ENCODE measurements at regions not wholly inside any gene's neighbourhood (a gene's known extent, or its start where the extent isn't known, plus 50 kb on each side); places are given as distances from the start of the nearest gene placed in this dataset.
A peak's percentile ranks its signal among the peaks of the same experiment; 100 is the strongest.

GRCh38 chr2:20561637-20562454, 89.1 kb downstream of the HS1BP3 start:
- no peak for TF ChIP-seq CTCF (conservative IDR thresholded peaks at IDR 0.05; ENCODE audit: low read depth)
- CTCF ChIA-PET = interaction anchor here (0.6 kb wide), 2 partner anchors 89 to 141 kb away, joined by 3 to 4 read pairs; partner anchors contain the start of gene HS1BP3
- H3K27ac ChIP-seq = no peak overlapping the region
- POLR2A ChIA-PET (ENCODE audit: low non-redundant PET) = no interaction called here
- peak; percentile 75 for DNase-seq (ENCODE audit: low spot score)

- H3K27ac ChIP-seq = no peak overlapping the region
- CTCF ChIA-PET = interaction anchor here (0.6 kb wide), 1 partner anchor 142 kb away, joined by 3 read pairs; no protein-coding TSS in a partner anchor
- TF ChIP-seq CTCF (conservative IDR thresholded peaks at IDR 0.05; ENCODE audit: low read depth) = no peak
- DNase-seq (ENCODE audit: low spot score) = no peak
- POLR2A ChIA-PET (ENCODE audit: low non-redundant PET) = no interaction called here
Observed at GRCh38 chr2:20562540-20563225, 88.2 kb downstream of the HS1BP3 start.

- no peak for DNase-seq (ENCODE audit: low spot score)
- TF ChIP-seq CTCF (conservative IDR thresholded peaks at IDR 0.05; ENCODE audit: low read depth) = no peak
- H3K27ac ChIP-seq = no peak overlapping the region
- CTCF ChIA-PET = no interaction called here
- POLR2A ChIA-PET (ENCODE audit: low non-redundant PET) = no interaction called here
Observed at GRCh38 chr2:20563251-20563650, 87.6 kb downstream of the HS1BP3 start.

- no peak overlapping the region for H3K27ac ChIP-seq
- peak; percentile 28 for DNase-seq (ENCODE audit: low spot score)
- TF ChIP-seq CTCF (conservative IDR thresholded peaks at IDR 0.05; ENCODE audit: low read depth) = no peak
- POLR2A ChIA-PET (ENCODE audit: low non-redundant PET) = no interaction called here
- CTCF ChIA-PET = interaction anchor here (0.6 kb wide), 1 partner anchor 9 kb away, joined by 3 read pairs; no protein-coding TSS in a partner anchor
Observed at GRCh38 chr2:20563833-20564232, 87.1 kb downstream of the HS1BP3 start.

DNA sequence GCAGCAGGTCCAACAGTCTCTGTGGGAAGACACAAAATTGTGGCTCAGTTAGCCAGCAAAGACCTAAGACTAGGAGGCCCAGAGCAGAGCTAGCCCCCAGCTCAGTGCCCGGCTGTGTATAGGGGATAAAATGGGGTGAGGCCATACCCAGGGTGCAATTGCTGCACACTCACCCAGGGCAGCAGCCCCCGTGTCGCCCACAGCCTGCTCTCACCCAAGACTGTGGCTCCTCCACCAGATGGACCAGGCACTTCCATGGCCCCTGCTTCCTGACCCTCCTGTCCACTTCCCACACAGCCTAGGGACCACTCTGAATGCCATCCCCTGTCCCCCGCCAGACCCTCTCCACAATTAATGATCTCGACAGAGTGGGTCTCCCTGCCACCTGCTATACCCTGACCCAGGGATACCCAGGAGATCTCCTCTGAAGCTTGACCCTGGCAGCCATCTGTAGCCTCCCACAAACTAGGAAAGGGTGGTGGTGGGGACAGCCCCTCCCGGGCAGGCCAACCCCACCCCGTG, 85.7 kb downstream of the HS1BP3 start:
- H3K27ac ChIP-seq = no peak overlapping the region
- CTCF ChIA-PET = interaction anchor here (0.5 kb wide), 1 partner anchor 14 kb away, joined by 3 read pairs; no protein-coding TSS in a partner anchor
- DNase-seq (ENCODE audit: low spot score) = no peak
- TF ChIP-seq CTCF (conservative IDR thresholded peaks at IDR 0.05; ENCODE audit: low read depth) = no peak
- POLR2A ChIA-PET (ENCODE audit: low non-redundant PET) = no interaction called here

DNA sequence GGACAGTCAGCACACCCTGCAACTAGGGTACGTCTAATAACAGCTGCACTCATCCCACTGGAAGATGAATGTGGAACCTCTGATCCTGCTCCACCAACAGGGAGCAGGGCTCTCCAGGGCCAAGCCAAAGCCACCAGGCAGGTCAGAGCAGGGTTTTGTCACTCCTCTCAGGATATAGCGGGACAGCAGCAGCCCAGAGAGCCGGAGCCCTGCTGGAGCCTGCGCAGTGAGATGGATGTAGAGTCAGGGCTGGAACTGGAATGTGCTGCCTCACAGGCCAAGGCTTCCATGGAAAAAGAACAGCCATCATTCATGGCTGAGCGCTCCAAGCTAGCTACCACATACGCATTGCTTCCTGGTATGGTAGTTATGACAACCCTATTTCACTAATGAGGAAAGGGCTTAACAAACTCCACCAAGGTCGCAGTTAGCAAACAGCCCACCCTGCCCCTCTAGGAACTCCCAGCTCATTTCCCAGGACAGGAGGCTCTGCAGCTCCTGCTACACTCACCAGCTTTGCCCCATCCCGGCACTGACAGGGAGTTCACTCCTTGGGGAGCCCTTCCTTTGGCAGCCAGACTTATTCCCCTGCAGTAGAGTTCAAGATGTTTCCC, 85.2 kb downstream of the HS1BP3 start:
- no peak for TF ChIP-seq CTCF (conservative IDR thresholded peaks at IDR 0.05; ENCODE audit: low read depth)
- no peak for DNase-seq (ENCODE audit: low spot score)
- no peak overlapping the region for H3K27ac ChIP-seq
- ChIA-PET CTCF (interaction anchor here (0.7 kb wide), 1 partner anchor 77 kb away, joined by 4 read pairs; no protein-coding TSS in a partner anchor), POLR2A (ENCODE audit: low non-redundant PET) (no interaction called here)

All from RWPE1 (cell line).